Erythroblast (primary cell): ENCODE measurements at regions not wholly inside any gene's neighbourhood (a gene's known extent, or its start where the extent isn't known, plus 50 kb on each side); places are given as distances from the start of the nearest gene placed in this dataset.

Experiments used
- GATA1 ChIP-seq: IDR thresholded peaks from 2 replicates; pipeline ENCODE4 v1.6.1; 2011; ENCODE audit warnings: low read depth, mild to moderate bottlenecking, control low read depth, low read length, moderate library complexity
- POLR2A ChIP-seq: IDR thresholded peaks from 2 replicates; pipeline ENCODE4 v1.6.1; 2011; ENCODE audit warnings: mild to moderate bottlenecking, low read length

GRCh38 chr6:169064194-169064593 is 189.5 kb downstream of the THBS2 start:
- no peak for TF ChIP-seq POLR2A
- TF ChIP-seq GATA1, result no peak
